Mesothelial cell of epicardium (in vitro differentiated cells): ENCODE measurements at regions not wholly inside any gene's neighbourhood (a gene's known extent, or its start where the extent isn't known, plus 50 kb on each side); places are given as distances from the start of the nearest gene placed in this dataset.
"Not testable (repeated sequence)": the region's sequence is repeated elsewhere in the genome, so short reads cannot be mapped to it uniquely, and the experiment has no call there.

Experiments used
- DNase-seq, 2 experiments: peaks; one replicate each; pipeline ENCODE4 v3.0.0; 2021; ENCODE audit warnings: low spot score in 2 of 2; ENCODE audit not compliant: unreplicated experiment in 2 of 2
- H3K27ac Mint-ChIP-seq: 2 replicates; pipeline ENCODE4 v1.8.0; 2021; ENCODE audit warnings: mixed read lengths
- H3K27me3 Mint-ChIP-seq: 2 replicates; pipeline ENCODE4 v1.8.0; 2021; ENCODE audit warnings: low read depth, mixed read lengths
- H3K36me3 Mint-ChIP-seq: 2 replicates; pipeline ENCODE4 v1.8.0; 2021; ENCODE audit warnings: mixed read lengths
- H3K4me1 Mint-ChIP-seq: 2 replicates; pipeline ENCODE4 v1.8.0; 2021; ENCODE audit warnings: mixed read lengths
- H3K4me3 Mint-ChIP-seq: 2 replicates; pipeline ENCODE4 v1.8.0; 2021; ENCODE audit warnings: mild to moderate bottlenecking, moderate library complexity, mixed read lengths
- H3K9me3 Mint-ChIP-seq: 2 replicates; pipeline ENCODE4 v1.8.0; 2021; ENCODE audit warnings: mixed read lengths
- TF ChIP-seq, protein P1 (sequence below): fragments of 200-600 bp; sonication (generic); IDR thresholded peaks from one replicate; pipeline ENCODE4 v1.5.0; 2021; ENCODE audit warnings: antibody characterized with exemption; ENCODE audit not compliant: unreplicated experiment

DNA sequence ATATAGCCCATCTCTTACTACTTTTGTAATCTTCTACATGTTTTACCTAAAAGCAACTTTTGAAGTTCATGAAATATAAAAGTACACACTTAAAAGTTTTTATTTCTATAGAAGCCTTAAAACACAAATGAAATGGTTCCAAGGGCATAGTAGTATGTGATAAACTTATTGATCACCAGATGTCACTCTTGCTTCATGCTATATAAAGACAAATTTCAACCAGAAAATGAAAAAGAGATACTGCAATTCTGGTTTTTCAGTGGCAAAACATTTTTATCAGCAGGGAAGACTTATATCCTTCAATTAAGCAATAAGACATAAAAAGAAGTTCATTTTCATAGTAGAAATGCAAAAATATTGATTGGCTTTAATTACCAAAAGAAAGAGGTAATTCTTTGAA lies 69.4 kb upstream of the FBXL17 start:
- DNase-seq = no peak
- TF ChIP-seq, protein P1, sequence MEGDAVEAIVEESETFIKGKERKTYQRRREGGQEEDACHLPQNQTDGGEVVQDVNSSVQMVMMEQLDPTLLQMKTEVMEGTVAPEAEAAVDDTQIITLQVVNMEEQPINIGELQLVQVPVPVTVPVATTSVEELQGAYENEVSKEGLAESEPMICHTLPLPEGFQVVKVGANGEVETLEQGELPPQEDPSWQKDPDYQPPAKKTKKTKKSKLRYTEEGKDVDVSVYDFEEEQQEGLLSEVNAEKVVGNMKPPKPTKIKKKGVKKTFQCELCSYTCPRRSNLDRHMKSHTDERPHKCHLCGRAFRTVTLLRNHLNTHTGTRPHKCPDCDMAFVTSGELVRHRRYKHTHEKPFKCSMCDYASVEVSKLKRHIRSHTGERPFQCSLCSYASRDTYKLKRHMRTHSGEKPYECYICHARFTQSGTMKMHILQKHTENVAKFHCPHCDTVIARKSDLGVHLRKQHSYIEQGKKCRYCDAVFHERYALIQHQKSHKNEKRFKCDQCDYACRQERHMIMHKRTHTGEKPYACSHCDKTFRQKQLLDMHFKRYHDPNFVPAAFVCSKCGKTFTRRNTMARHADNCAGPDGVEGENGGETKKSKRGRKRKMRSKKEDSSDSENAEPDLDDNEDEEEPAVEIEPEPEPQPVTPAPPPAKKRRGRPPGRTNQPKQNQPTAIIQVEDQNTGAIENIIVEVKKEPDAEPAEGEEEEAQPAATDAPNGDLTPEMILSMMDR = no peak
- peaks cover 16% of the 10 kb centered on the region for H3K27me3 Mint-ChIP-seq
- no peak overlapping the region for H3K27ac Mint-ChIP-seq
- no peaks in the 10 kb centered on the region for H3K4me1 Mint-ChIP-seq
- H3K9me3 Mint-ChIP-seq = peaks cover 28% of the 10 kb centered on the region
- peaks cover 2% of the 10 kb centered on the region for H3K36me3 Mint-ChIP-seq
- H3K4me3 Mint-ChIP-seq = no peak overlapping the region

DNA sequence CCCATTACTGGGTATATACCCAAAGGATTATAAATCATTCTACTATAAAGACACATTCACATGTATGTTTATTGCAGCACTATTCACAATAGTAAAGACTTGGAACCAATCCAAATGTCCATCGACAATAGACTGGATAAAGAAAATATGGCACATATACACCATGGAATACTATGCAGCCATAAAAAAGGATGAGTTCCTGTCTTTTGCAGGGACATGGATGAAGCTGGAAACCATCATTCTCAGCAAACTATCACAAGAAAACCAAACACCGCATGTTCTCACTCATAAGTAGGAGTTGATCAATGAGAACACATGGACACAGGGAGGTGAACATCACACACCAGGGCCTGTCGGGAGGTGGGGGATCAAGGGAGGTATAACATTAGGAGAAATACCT lies 62.2 kb upstream of the FBXL17 start:
- DNase-seq, H3K27me3 Mint-ChIP-seq, H3K36me3 Mint-ChIP-seq: not testable (repeated sequence)

DNA sequence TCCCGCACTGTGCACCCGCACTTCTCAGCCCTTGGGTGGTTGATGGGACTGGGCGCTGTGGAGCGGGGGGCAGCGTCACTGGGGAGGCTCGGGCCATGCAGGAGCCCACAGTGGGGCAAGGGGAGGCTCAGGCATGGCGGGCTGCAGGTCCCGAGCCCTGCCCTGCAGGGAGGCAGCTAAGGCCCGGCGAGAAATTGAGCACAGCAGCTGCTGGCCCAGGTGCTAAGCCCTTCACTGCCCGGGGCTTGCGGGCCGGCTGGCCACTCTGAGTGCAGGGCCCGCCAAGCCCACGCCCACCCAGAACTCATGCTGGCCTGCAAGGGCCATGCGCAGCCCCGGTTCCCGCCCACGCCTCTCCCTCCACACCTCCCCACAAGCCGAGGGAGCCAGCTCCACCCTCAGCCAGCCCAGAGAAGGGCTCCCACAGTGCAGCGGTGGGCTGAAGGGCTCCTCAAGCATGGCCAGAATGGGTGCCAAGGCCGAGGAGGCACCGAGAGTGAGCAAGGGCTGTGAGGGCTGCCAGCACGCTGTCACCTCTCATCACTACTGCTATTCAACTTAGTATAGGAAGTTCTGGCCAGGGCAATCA lies 60.3 kb upstream of the FBXL17 start:
- not testable (repeated sequence) for H3K4me1 Mint-ChIP-seq, DNase-seq, H3K4me3 Mint-ChIP-seq, H3K36me3 Mint-ChIP-seq, H3K27me3 Mint-ChIP-seq, H3K27ac Mint-ChIP-seq
- H3K9me3 Mint-ChIP-seq = peaks cover 30% of the 10 kb centered on the region

More for the DNA sequence above, 62.2 kb upstream of the FBXL17 start:
- H3K9me3 Mint-ChIP-seq = peaks cover 22% of the 10 kb centered on the region
- H3K4me1 Mint-ChIP-seq, H3K4me3 Mint-ChIP-seq, H3K27ac Mint-ChIP-seq: not testable (repeated sequence)

DNA sequence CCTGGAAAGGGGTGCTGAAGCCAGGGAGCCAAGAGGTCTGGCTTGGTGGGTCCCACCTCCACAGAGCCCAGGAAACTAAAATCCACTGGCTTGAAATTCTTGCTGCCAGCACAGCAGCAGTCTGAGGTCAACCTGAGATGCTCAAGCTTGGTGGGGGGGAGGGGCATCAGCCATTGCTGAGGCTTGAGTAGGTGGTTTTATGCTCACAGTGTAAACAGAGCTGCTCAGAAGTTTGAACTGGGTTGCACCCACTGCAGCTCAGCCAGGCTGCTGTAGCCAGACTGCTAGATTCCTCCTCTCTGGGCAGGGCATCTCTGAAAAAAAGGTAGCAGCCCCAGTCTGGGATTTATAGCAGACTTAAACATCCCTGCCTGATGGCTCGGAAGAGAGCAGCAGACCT lies 55.5 kb upstream of the FBXL17 start:
- Mint-ChIP-seq H3K36me3 (no peaks in the 10 kb centered on the region), H3K4me3 (no peak overlapping the region), H3K27me3 (peaks cover 2% of the 10 kb centered on the region), H3K9me3 (peaks cover 16% of the 10 kb centered on the region), H3K27ac (no peak overlapping the region), H3K4me1 (no peaks in the 10 kb centered on the region)
- no peak for DNase-seq
- TF ChIP-seq, protein P1 = no peak

DNA sequence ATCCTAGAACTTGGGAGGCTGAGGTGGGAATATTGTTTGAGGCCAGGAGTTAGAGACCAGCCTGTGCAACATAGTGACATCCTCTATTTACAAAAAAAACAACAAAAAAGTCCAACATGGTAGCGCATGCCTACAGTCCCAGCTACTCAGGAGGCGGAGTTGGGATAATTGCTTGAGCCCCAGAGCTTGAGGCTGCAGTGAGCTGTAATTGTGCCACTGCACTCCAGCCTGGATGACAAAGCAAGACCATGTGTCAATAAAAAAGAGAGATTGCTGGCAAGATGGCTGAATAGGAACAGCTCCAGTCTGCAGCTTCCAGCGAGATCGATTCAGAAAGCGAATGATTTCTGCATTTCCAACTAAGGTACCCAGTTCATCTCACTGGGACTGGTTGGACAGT lies 54.8 kb upstream of the FBXL17 start:
- Mint-ChIP-seq H3K27ac (no peak overlapping the region), H3K36me3 (no peaks in the 10 kb centered on the region)

DNA sequence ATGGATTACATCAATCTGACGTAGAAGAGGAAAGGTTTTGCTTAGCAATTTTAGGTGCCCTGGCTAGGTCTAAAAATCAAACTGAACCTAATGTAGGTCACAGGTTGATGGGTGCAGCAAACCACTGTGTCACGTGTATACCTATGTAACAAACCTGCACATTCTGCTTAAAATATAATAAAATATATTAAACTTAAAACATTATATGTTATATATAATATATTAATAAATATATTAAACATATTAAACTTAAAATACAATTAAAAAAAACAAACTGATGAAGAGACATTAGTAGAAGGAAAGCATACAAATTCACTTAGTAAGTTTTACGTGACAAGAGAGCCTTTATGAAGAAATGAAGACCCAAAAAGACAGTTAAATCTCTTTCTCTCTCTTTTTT lies 51.7 kb upstream of the FBXL17 start:
- Mint-ChIP-seq H3K27ac (no peak overlapping the region), H3K4me1 (no peaks in the 10 kb centered on the region), H3K27me3 (peaks cover 2% of the 10 kb centered on the region), H3K4me3 (no peak overlapping the region), H3K9me3 (peaks cover 4% of the 10 kb centered on the region), H3K36me3 (no peaks in the 10 kb centered on the region)
- DNase-seq = no peak
- TF ChIP-seq, protein P1 = no peak

More for the DNA sequence above, 54.8 kb upstream of the FBXL17 start:
- Mint-ChIP-seq H3K9me3 (peaks cover 14% of the 10 kb centered on the region), H3K4me1 (no peaks in the 10 kb centered on the region), H3K27me3 (peaks cover 2% of the 10 kb centered on the region), H3K4me3 (no peak overlapping the region)
- no peak for DNase-seq
- TF ChIP-seq, protein P1 = no peak

DNA sequence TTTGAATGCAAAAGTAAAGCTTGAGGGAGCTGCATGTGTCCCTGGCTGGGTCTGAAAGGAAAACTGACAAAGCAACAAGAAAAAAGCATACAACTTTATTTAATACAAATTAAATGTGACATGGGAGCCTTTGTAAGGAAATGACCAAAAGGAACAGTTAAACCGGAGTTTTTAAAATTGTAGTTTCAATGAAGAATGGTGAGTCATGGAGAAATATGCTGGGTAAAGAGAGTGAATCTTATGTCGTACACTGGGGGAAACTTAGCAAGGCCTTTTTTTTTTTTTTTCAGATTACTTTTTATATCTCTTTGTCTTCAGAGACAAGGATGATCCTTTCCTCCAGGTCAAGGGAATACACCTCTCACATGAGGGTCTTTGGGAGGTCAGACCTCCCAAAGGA lies 50.1 kb upstream of the FBXL17 start:
- no peak overlapping the region for H3K4me3 Mint-ChIP-seq
- no peak for DNase-seq
- no peaks in the 10 kb centered on the region for H3K36me3 Mint-ChIP-seq
- H3K4me1 Mint-ChIP-seq = no peaks in the 10 kb centered on the region
- TF ChIP-seq, protein P1 = no peak
- H3K9me3 Mint-ChIP-seq = peaks cover 11% of the 10 kb centered on the region
- no peak overlapping the region for H3K27ac Mint-ChIP-seq
- peaks cover 2% of the 10 kb centered on the region for H3K27me3 Mint-ChIP-seq
